Caco-2 (cell line): ENCODE measurements at regions not wholly inside any gene's neighbourhood (a gene's known extent, or its start where the extent isn't known, plus 50 kb on each side); places are given as distances from the start of the nearest gene placed in this dataset.

ENCODE experiments used
- BruUV-seq: library from RNA; stranded (reverse); fragments of 400-500 nt; replicated peaks from 2 replicates; lab custom pipeline; 2021; lab: Mats Ljungman, UMichigan
- CTCF ChIA-PET: fragments of 300-600 bp; sonication (Branson Sonifier 250); formaldehyde crosslinking; loops from one replicate; lab custom pipeline; 2022; ENCODE audit warnings: antibody characterized with exemption; lab: Charles Lee
- POLR2A ChIA-PET: fragments of 300-600 bp; sonication (Branson Sonifier 250); formaldehyde crosslinking; loops from one replicate; lab custom pipeline; 2022; ENCODE audit warnings: antibody characterized with exemption; lab: Charles Lee
- DNase-seq, 2 experiments: peaks; one replicate each; pipeline versions ENCODE4 v3.0.0 to v3.0.0-alpha.2; 2020 to 2022
- H3K27me3 ChIP-seq: replicated peaks from 2 replicates; pipeline ENCODE4 v1.6.0; 2011; ENCODE audit warnings: low read length; ENCODE audit not compliant: control insufficient read depth, insufficient read depth
- H3K36me3 ChIP-seq: 2 replicates; pipeline ENCODE4 v1.5.1; 2011; ENCODE audit warnings: low read length; ENCODE audit not compliant: control insufficient read depth, insufficient read depth
- H3K4me1 ChIP-seq: fragments of 250-450 bp; sonication (Bioruptor Pico); 2 replicates; pipeline ENCODE4 v1.5.1; 2020; ENCODE audit warnings: mild to moderate bottlenecking
- H3K4me3 ChIP-seq: 2 replicates; pipeline ENCODE4 v1.5.1; 2011; ENCODE audit warnings: low read depth, mild to moderate bottlenecking, control low read depth, low read length
- H3K9me3 ChIP-seq: fragments of 250-450 bp; sonication (Bioruptor Pico); 2 replicates; pipeline ENCODE4 v1.5.1; 2020; ENCODE audit warnings: mild to moderate bottlenecking, moderate library complexity
- H3K27ac Mint-ChIP-seq: one replicate; pipeline ENCODE4 v1.8.0; 2022; ENCODE audit warnings: mixed read lengths; ENCODE audit not compliant: unreplicated experiment
- H3K27me3 Mint-ChIP-seq: one replicate; pipeline ENCODE4 v1.8.0; 2022; ENCODE audit warnings: mixed read lengths; ENCODE audit not compliant: insufficient read depth, unreplicated experiment
- H3K36me3 Mint-ChIP-seq: one replicate; pipeline ENCODE4 v1.8.0; 2022; ENCODE audit warnings: mild to moderate bottlenecking, mixed read lengths; ENCODE audit not compliant: insufficient read depth, unreplicated experiment
- H3K4me1 Mint-ChIP-seq: one replicate; pipeline ENCODE4 v1.8.0; 2022; ENCODE audit warnings: low read depth, mixed read lengths; ENCODE audit not compliant: unreplicated experiment
- H3K4me3 Mint-ChIP-seq: one replicate; pipeline ENCODE4 v1.8.0; 2022; ENCODE audit warnings: mild to moderate bottlenecking, moderate library complexity, mixed read lengths; ENCODE audit not compliant: unreplicated experiment
- H3K9me3 Mint-ChIP-seq: one replicate; pipeline ENCODE4 v1.8.0; 2022; ENCODE audit warnings: mixed read lengths; ENCODE audit not compliant: unreplicated experiment
- CTCF ChIP-seq, 2 experiments: fragments of 200-600 bp in 1 of 2; IDR thresholded peaks; 1 replicate in 1 of 2; 2 replicates in 1 of 2; pipeline versions ENCODE4 v1.5.1 to v1.8.0; 2011 to 2022; ENCODE audit warnings: antibody characterized with exemption in 1 of 2, control low read depth in 1 of 2, inconsistent platforms in 1 of 2, low read depth in 1 of 2, low read length in 1 of 2, mild to moderate bottlenecking in 1 of 2, moderate library complexity in 1 of 2; ENCODE audit not compliant: insufficient read depth in 1 of 2, severe bottlenecking in 1 of 2, unreplicated experiment in 1 of 2
- intact Hi-C: fragments of 100-400 bp; cut with micrococcal nuclease; formaldehyde crosslinking; loops from one replicate; pipeline ENCODE4 v1.10.0; 2022; ENCODE audit not compliant: unreplicated experiment

DNA sequence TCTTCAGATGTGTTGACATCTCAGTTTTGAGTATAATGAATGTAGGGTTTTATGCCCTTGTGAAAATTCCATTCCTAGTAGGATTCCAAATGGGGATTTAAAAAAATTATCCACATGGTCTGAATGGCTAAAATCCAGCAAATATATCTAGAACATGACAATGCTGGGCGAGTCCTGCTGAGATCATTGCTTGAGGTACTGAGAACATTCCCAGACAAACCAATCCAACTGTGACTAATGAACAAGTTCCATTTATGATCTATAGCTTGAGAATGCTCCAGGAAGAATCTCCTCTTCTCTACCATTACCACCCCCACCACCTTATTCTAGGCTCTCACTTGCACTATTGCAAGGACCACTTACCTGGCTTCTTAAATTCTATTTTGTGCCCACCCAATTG lies 77.2 kb upstream of the IL1RAPL2 start:
- no TSS peak for BruUV-seq
- H3K9me3 ChIP-seq = no peaks in the 10 kb centered on the region
- no peak for TF ChIP-seq CTCF (IDR thresholded peaks at IDR 0.05; ENCODE audit: insufficient read depth in 1 of 2, low read depth in 1 of 2, low read length in 1 of 2, severe bottlenecking in 1 of 2, unreplicated experiment in 1 of 2)
- no peak overlapping the region for H3K4me3 Mint-ChIP-seq
- H3K36me3 ChIP-seq = no peaks in the 10 kb centered on the region
- no peak overlapping the region for H3K4me3 ChIP-seq
- DNase-seq = no peak
- ChIA-PET POLR2A (no interaction called here), CTCF (no interaction called here)
- no peaks in the 10 kb centered on the region for H3K9me3 Mint-ChIP-seq
- no peak overlapping the region for H3K27ac Mint-ChIP-seq
- intact Hi-C loops = no loop called here
- no peaks in the 10 kb centered on the region for H3K36me3 Mint-ChIP-seq
- H3K27me3 Mint-ChIP-seq = peaks cover 2% of the 10 kb centered on the region
- no peaks in the 10 kb centered on the region for H3K4me1 ChIP-seq
- no peaks in the 10 kb centered on the region for H3K27me3 ChIP-seq
- H3K4me1 Mint-ChIP-seq = no peaks in the 10 kb centered on the region

DNA sequence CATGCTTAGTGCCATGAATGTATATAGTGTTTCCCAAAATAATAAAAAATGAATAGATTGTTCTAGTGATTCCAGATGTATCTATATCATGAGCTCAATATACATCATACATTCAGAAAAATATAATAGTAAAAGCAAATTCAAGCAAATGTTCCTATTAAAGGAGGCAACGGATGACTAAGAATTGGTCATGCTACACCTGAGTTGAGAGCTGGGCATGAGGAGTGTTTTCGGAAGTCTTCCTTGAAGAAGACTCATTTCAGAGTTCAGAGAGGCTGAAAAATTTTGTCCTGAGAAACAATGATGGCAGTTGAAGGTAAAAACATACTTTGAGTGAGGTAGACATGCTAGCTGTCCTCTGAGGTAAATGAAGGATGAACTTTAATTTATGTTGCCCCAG lies 79.3 kb upstream of the IL1RAPL2 start:
- TF ChIP-seq CTCF (IDR thresholded peaks at IDR 0.05; ENCODE audit: insufficient read depth in 1 of 2, low read depth in 1 of 2, low read length in 1 of 2, severe bottlenecking in 1 of 2, unreplicated experiment in 1 of 2) = no peak
- Mint-ChIP-seq H3K4me1 (no peaks in the 10 kb centered on the region), H3K4me3 (no peak overlapping the region), H3K27ac (no peak overlapping the region), H3K36me3 (no peaks in the 10 kb centered on the region), H3K9me3 (no peaks in the 10 kb centered on the region), H3K27me3 (peaks cover 2% of the 10 kb centered on the region)
- ChIA-PET POLR2A (no interaction called here), CTCF (no interaction called here)
- no peaks in the 10 kb centered on the region for H3K4me1 ChIP-seq
- no peaks in the 10 kb centered on the region for H3K27me3 ChIP-seq
- no peaks in the 10 kb centered on the region for H3K36me3 ChIP-seq
- BruUV-seq = no TSS peak
- no peaks in the 10 kb centered on the region for H3K9me3 ChIP-seq
- no peak for DNase-seq
- intact Hi-C loops = no loop called here
- no peak overlapping the region for H3K4me3 ChIP-seq

DNA sequence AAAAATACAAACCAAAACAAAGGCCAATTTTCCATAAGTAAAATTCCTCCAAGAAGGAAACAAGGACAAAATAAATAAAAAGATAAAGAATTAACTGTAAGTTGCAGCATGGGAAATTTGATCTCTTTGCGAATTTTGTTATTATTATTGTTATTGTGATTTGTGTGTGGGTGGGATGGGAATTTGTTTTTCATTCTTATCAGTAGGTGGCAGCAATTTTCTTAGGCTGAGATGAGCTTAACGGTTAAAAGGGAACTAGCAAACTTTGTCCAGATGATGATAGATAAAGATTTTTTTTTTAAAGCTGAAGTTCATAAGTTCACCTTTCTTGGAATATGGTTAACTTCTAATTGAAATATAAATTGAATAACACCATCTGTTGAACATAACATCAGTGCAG lies 83.2 kb upstream of the IL1RAPL2 start:
- Histone ChIP-seq H3K4me3 (no peak overlapping the region), H3K9me3 (no peaks in the 10 kb centered on the region), H3K27me3 (no peaks in the 10 kb centered on the region), H3K4me1 (no peaks in the 10 kb centered on the region), H3K36me3 (no peaks in the 10 kb centered on the region)
- H3K4me1 Mint-ChIP-seq = no peaks in the 10 kb centered on the region
- no peaks in the 10 kb centered on the region for H3K36me3 Mint-ChIP-seq
- intact Hi-C loops = no loop called here
- POLR2A ChIA-PET = no interaction called here
- H3K9me3 Mint-ChIP-seq = no peaks in the 10 kb centered on the region
- H3K4me3 Mint-ChIP-seq = no peak overlapping the region
- CTCF ChIA-PET = no interaction called here
- H3K27me3 Mint-ChIP-seq = peaks cover 2% of the 10 kb centered on the region
- H3K27ac Mint-ChIP-seq = no peak overlapping the region
- TF ChIP-seq CTCF (IDR thresholded peaks at IDR 0.05; ENCODE audit: insufficient read depth in 1 of 2, low read depth in 1 of 2, low read length in 1 of 2, severe bottlenecking in 1 of 2, unreplicated experiment in 1 of 2) = no peak
- no peak for DNase-seq
- BruUV-seq = no TSS peak
